Fibroblast of villous mesenchyme (primary cell): ENCODE measurements at regions not wholly inside any gene's neighbourhood (a gene's known extent, or its start where the extent isn't known, plus 50 kb on each side); places are given as distances from the start of the nearest gene placed in this dataset. TPM values are rescaled to one million over a fixed set of nuclear protein-coding genes. Genes with fewer than 3 reads are reported as not detected.

ENCODE experiments used
- DNase-seq: peaks from one replicate; pipeline ENCODE4 v3.0.0-alpha.2; 2010; ENCODE audit warnings: low read depth
- H3K4me3 ChIP-seq: 2 replicates; pipeline ENCODE4 v1.5.1; 2011; ENCODE audit warnings: low read depth, mild to moderate bottlenecking, low read length
- small RNA-seq: library from RNA; depleted of rRNA; stranded (forward); fragments of <200 nt; gene quantifications from one replicate; pipeline ENCODE3, GENCODE V24; 2012
- TF ChIP-seq, protein P1 (sequence below): IDR thresholded peaks from 2 replicates; pipeline ENCODE4 v1.5.1; 2012; ENCODE audit warnings: low read depth, mild to moderate bottlenecking, low read length; ENCODE audit not compliant: insufficient read depth

DNA sequence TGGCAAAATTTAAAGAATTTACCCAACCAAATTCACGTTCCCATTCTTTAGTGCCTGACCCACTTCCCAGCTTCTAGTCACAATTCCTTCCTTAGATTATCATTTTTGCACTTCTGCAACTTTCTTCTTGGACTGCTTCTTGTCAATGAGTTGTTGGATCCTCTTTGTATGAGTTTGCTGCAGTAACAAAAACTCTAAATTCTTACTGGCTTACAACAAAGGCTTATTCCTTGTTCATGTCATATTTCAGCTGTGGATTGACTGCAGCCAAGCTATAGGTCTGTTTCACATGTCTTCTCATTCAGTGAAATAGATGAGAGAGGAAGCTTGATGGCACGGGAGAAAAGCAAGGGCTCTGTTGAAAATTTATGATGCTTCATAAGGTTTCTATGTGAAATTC lies 50.4 kb upstream of the TGFBR2 start:
- no peak for DNase-seq
- TF ChIP-seq, protein P1, sequence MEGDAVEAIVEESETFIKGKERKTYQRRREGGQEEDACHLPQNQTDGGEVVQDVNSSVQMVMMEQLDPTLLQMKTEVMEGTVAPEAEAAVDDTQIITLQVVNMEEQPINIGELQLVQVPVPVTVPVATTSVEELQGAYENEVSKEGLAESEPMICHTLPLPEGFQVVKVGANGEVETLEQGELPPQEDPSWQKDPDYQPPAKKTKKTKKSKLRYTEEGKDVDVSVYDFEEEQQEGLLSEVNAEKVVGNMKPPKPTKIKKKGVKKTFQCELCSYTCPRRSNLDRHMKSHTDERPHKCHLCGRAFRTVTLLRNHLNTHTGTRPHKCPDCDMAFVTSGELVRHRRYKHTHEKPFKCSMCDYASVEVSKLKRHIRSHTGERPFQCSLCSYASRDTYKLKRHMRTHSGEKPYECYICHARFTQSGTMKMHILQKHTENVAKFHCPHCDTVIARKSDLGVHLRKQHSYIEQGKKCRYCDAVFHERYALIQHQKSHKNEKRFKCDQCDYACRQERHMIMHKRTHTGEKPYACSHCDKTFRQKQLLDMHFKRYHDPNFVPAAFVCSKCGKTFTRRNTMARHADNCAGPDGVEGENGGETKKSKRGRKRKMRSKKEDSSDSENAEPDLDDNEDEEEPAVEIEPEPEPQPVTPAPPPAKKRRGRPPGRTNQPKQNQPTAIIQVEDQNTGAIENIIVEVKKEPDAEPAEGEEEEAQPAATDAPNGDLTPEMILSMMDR: no peak
- no peak overlapping the region for H3K4me3 ChIP-seq

Small RNAs in the stretch of these regions (small RNA-seq; reads per million reads assigned to genes)
- not detected for gene RF01848
